NCI-H526 (cell line): ENCODE measurements at regions not wholly inside any gene's neighbourhood (a gene's known extent, or its start where the extent isn't known, plus 50 kb on each side); places are given as distances from the start of the nearest gene placed in this dataset.
"Not testable (repeated sequence)": the region's sequence is repeated elsewhere in the genome, so short reads cannot be mapped to it uniquely, and the experiment has no call there.

Experiments used
- DNase-seq, 2 experiments: peaks; one replicate each; lab custom pipeline; 2025; lab: John Stamatoyannopoulos, UW

- DNase-seq, result no peak
Measured at GRCh38 chr2:39996653-39997080, 217.6 kb upstream of the THUMPD2 start.

GRCh38 chr2:39995005-39995737, 216.1 kb upstream of the THUMPD2 start:
- DNase-seq, result no peak

GRCh38 chr2:39994151-39994550, 215.1 kb upstream of the THUMPD2 start:
- no peak for DNase-seq

GRCh38 chr2:39991298-39991697, 212.2 kb upstream of the THUMPD2 start:
- no peak for DNase-seq

- no peak for DNase-seq
Measured at GRCh38 chr2:39990335-39990900, 211.4 kb upstream of the THUMPD2 start.

GRCh38 chr2:39989888-39990287, 210.8 kb upstream of the THUMPD2 start:
- no peak for DNase-seq

- no peak for DNase-seq
Measured at GRCh38 chr2:39981883-39982311, 202.8 kb upstream of the THUMPD2 start.

- DNase-seq, result no peak
Measured at GRCh38 chr2:39975476-39976020, 196.5 kb upstream of the THUMPD2 start.

- no peak for DNase-seq
Measured at GRCh38 chr2:39968037-39968436, 189.0 kb upstream of the THUMPD2 start.

GRCh38 chr2:39960681-39961080, 181.6 kb upstream of the THUMPD2 start:
- not testable (repeated sequence) for DNase-seq

- DNase-seq, result no peak
Measured at GRCh38 chr2:39954346-39954745, 175.3 kb upstream of the THUMPD2 start.

GRCh38 chr2:39949131-39949530, 170.1 kb upstream of the THUMPD2 start:
- no peak for DNase-seq

- DNase-seq, result no peak
Measured at GRCh38 chr2:39948016-39948719, 169.1 kb upstream of the THUMPD2 start.

- no peak for DNase-seq
Measured at GRCh38 chr2:39947294-39948015, 168.4 kb upstream of the THUMPD2 start.

- no peak for DNase-seq
Measured at GRCh38 chr2:39942950-39943349, 163.9 kb upstream of the THUMPD2 start.

- no peak for DNase-seq
Measured at GRCh38 chr2:39938035-39938835, 159.2 kb upstream of the THUMPD2 start.

GRCh38 chr2:39937621-39938020, 158.6 kb upstream of the THUMPD2 start:
- no peak for DNase-seq

- no peak for DNase-seq
Measured at GRCh38 chr2:39934851-39935250, 155.8 kb upstream of the THUMPD2 start.

GRCh38 chr2:39933196-39933595, 154.1 kb upstream of the THUMPD2 start:
- DNase-seq, result no peak

GRCh38 chr2:39932198-39932597, 153.1 kb upstream of the THUMPD2 start:
- DNase-seq, result no peak

GRCh38 chr2:39930175-39930917, 151.3 kb upstream of the THUMPD2 start:
- DNase-seq, result no peak
